Retina (tissue), 1 donor: ENCODE measurements at regions not wholly inside any gene's neighbourhood (a gene's known extent, or its start where the extent isn't known, plus 50 kb on each side); places are given as distances from the start of the nearest gene placed in this dataset.
"Not testable (repeated sequence)": the region's sequence is repeated elsewhere in the genome, so short reads cannot be mapped to it uniquely, and the experiment has no call there.

Experiments used
- DNase-seq: peaks from one replicate; pipeline ENCODE4 v3.0.0-alpha.2; 2016

DNA sequence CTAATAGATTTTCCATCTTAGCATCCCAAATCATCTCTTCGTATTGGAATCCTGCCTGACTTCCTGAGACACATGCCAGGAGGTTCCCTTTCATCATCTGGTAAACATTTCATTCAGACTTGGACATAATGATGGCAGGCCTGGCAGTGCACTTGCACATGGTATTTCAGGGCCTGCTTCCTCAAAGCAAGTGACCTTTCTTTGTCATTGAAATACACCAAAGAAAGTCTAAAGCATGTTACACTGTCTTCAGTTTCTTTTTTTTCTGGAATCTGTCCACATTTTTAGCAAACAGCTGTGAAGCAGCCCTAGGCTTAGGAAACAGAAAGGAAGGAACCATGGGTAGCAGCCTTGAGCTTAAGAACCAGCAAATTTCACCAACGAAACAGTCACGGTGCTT, 205.9 kb upstream of the VCX start:
- DNase-seq: no peak

GRCh38 chrX:7635604-7636003, 207.4 kb upstream of the VCX start:
- no peak for DNase-seq

DNA sequence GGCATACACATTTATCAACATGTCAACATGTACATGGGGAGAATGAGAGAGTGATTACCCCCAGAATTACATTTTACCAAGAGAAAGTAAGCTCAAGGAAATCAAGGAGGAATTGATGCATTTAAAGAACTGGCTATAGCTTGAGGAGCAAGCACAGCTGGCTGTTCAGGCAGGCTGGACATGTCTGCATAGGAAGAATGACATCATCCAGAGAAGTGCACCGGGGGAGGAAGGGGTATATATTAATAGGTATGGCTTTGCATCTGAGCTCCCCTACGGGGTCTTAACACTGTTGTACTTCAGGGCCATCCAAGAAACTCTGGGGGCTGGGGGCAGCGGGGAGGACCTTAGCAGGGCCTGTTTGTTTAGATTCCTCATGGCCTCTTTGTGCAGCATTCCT, 222.4 kb upstream of the VCX start:
- no peak for DNase-seq

- DNase-seq: no peak
Measured at GRCh38 chrX:7617994-7618393, 225.0 kb upstream of the VCX start.

DNA sequence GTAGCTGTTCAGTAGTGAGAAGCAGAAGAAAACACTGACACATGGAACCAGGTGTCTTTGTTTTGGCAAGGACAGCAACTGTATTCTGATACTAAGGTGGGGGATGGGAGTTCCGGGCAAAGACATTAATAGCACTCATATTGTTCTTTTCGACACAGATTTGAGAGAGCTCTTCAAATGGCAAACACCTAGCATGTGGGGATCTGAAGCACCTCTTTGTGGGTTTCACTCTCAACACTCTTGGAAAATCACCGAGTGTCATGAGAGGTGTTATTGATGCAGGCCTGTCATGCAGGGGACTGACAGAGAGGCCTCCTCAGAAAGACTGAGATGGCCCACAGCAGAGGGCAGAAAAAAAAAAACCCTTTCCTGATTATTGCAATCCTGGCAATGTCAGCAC, 228.4 kb upstream of the VCX start:
- no peak for DNase-seq

GRCh38 chrX:7608625-7609024, 234.3 kb upstream of the VCX start:
- not testable (repeated sequence) for DNase-seq

GRCh38 chrX:7606039-7606652, 236.8 kb upstream of the VCX start:
- no peak for DNase-seq

DNA sequence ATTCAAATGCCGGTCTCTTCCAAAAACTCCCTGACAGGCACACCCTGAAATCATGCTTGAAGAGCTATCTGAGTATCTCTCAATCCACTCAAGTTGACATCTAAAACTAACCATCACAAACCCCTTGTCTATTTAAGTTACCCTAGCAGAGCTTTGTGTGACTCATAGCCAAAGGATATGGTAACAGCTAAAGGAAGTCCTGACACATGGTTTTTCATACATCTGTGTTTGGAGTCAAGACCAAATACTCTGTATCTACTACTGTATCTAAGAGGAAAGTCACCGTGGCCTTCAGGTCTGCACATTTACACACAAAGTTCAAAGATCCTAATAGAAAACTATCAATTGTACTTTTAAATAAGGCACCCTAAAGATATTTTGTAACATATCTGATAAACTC, 239.6 kb upstream of the VCX start:
- DNase-seq: no peak

DNA sequence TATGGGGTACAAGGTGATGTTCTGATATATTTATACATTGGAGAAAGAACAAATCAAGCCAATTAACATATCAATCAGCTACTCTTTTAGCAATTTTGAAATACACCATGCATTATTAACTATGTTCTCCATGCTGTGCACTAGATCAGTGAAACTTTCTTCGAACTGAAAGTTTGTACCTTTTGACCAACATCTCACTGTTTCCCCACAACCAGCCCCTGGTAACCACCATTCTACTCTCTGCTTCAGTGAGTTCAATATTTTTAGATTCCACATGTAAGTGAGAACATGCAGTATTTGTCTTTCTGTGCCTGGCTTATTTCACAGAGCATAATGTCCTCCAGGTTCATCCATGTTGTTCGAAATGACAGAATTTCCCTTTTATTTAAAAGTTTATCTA, 246.1 kb upstream of the VCX start:
- no peak for DNase-seq

GRCh38 chrX:7593370-7593769, 249.6 kb upstream of the VCX start:
- not testable (repeated sequence) for DNase-seq

DNA sequence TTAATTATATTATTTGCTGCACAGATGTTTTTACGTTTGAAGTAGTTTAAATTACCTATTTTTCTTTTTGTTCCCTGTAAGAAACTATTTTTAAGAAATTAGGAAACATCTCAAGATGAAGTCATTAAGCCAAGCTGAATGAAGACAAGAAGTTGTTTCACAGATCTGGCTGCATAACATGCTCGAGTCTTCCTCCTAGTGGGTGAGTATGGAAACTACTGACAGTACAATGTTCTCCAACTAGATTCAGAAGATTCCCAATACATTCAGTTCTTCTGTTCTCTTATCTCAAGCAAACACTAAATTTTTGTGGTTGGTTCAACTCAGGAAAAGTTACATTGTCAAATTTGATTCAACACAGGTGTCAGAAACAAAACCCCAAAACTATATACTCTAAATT, 256.8 kb upstream of the VCX start:
- no peak for DNase-seq

GRCh38 chrX:7582191-7582590, 260.8 kb upstream of the VCX start:
- no peak for DNase-seq

- no peak for DNase-seq
Measured at GRCh38 chrX:7580127-7580526, 262.8 kb upstream of the VCX start.

DNA sequence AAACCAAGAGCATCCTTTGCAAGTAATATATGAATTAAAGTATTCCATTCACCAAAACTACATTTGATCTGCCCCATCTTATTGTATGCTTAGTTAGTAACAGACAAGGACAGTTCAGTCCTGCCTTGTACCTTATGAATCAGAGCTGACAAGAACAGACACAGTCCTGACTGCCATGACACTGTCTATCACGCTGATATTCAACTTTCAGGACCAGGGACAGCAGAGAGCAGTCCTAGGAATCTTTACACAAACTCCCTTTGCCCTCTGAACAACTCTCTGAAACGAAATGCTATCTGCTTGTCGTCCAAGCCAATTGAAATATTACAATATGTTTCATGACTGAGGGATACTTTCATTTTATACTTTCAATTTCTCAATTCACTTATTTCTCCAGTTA, 268.6 kb upstream of the VCX start:
- DNase-seq: no peak

- no peak for DNase-seq
Measured at GRCh38 chrX:7570432-7571029, 272.4 kb upstream of the VCX start.

GRCh38 chrX:7568597-7568996, 274.4 kb upstream of the VCX start:
- DNase-seq: no peak

DNA sequence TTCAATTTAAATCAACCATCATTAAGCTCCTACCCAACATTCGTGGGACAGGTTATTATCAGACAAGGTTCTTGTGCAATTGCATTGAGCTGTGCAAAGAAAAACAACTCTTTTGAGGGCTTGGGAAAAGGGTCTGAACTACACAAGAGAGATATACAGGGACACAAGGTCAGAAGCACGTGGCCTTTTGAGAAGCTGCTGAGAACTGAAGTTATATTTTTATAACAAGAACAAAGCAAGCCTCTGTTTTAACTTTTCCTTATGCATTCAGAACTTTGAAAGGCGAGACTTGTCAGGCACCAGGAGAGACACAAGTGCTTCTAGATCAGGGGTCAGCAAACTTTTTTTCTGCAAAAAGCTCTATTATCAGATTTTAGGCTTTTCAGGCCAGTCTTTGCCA, 274.8 kb upstream of the VCX start:
- DNase-seq: no peak

DNA sequence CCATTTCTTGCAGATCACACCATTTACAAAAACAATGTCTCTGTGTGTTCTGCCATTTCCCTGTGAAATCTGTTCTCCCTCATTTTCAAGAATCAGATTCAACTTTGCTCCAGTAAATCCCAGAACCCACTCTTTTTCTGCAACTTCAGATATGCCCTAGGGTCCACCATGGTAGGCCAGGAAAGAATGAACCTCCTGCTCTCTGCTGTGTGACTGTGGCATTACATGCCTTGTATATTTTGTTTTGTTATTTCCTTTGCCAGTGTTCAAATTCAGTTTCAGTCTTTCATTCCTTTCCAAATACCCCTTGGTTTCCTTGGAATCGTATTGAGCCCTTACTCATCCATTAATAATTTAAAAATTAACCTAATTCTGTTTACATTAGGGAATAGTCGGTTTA, 290.2 kb upstream of the VCX start:
- no peak for DNase-seq

DNA sequence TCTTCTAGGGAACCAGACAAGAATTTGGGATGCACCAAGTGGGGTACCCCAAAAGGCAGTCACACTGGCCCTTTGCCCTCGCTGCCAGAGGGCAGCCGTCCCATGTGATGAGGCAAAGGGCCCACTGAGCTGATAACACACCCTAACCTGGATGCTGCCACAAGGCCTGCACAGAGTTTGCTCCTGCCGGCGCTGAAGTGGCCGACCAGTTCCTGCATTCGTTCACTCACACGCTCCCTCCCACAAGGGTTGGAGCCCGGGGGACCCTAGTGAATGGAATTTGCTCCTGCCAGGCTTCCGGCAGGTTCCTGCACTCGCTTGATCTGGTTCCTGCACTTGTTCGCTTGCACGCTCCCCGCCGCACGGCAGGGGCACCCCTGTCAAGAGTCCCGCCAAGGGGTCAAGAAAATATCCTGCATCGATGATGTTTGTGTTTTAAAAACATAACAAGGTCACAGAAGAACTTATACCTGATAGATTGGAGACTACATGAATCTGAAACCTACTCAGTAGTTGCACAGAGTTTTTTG, 296.4 kb upstream of the VCX start:
- DNase-seq: no peak

DNA sequence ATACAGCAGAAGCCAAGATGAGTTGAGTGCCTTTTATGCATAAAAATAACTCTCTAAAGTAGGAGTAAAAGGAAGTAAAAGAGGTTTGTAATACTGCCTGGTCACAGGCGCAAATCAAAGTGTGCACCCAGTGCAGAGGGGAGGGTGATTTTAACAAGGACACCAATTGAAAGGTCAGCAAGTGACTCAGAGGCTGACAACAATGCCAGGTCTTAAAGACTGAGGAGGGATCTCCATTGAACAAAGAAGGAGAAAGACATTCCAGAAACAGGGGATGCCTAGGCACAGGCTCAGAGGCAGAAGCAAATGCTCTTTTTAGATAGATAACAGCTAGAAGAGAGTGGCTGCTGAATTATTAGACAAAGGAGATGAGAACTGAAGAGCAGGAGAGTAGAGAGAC, 297.4 kb upstream of the VCX start:
- no peak for DNase-seq

- no peak for DNase-seq
Measured at GRCh38 chrX:7542587-7543380, 300.2 kb upstream of the VCX start.

- no peak for DNase-seq
Measured at GRCh38 chrX:7522860-7523259, 320.1 kb upstream of the VCX start.

- DNase-seq: no peak
Measured at GRCh38 chrX:7515681-7516413, 327.1 kb upstream of the VCX start.
